ENCODE measurements at regions not wholly inside any gene's neighbourhood (a gene's known extent, or its start where the extent isn't known, plus 50 kb on each side); places are given as distances from the start of the nearest gene placed in this dataset.

DNA sequence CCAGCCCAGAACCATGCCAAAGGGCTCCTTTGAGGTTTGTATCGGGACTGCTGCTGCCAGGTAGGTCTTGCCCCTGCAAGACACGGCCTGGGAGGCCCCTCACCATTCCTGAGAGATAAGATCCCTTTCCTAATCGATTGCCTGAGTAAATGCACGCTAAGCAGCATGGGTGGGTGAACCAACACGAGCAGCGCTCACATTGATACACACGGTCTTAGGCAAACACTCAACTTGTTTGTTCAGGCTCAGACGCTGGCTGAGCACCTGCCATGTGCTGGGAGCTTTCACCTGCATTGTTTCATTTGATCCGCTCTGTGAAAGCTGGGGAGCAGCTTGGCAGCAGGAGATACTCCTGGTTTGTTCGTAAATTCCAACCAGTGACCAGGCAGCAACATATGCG is 76.9 kb upstream of the NEURL1B start:
- TF ChIP-seq, protein P1, sequence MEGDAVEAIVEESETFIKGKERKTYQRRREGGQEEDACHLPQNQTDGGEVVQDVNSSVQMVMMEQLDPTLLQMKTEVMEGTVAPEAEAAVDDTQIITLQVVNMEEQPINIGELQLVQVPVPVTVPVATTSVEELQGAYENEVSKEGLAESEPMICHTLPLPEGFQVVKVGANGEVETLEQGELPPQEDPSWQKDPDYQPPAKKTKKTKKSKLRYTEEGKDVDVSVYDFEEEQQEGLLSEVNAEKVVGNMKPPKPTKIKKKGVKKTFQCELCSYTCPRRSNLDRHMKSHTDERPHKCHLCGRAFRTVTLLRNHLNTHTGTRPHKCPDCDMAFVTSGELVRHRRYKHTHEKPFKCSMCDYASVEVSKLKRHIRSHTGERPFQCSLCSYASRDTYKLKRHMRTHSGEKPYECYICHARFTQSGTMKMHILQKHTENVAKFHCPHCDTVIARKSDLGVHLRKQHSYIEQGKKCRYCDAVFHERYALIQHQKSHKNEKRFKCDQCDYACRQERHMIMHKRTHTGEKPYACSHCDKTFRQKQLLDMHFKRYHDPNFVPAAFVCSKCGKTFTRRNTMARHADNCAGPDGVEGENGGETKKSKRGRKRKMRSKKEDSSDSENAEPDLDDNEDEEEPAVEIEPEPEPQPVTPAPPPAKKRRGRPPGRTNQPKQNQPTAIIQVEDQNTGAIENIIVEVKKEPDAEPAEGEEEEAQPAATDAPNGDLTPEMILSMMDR (IDR thresholded peaks at IDR 0.05), result no peak
- no peak for TF ChIP-seq POLR2A (IDR thresholded peaks at IDR 0.05)
